NCI-H2196 (cell line): ENCODE measurements at regions not wholly inside any gene's neighbourhood (a gene's known extent, or its start where the extent isn't known, plus 50 kb on each side); places are given as distances from the start of the nearest gene placed in this dataset.

Source experiments
- DNase-seq: peaks from one replicate; lab custom pipeline; 2025; ENCODE audit not compliant: unreplicated experiment; lab: John Stamatoyannopoulos, UW

- DNase-seq = no peak
Observed at GRCh38 chr22:17269224-17269606, 50.0 kb upstream of the ADA2 start.
